ENCODE measurements at regions not wholly inside any gene's neighbourhood (a gene's known extent, or its start where the extent isn't known, plus 50 kb on each side); places are given as distances from the start of the nearest gene placed in this dataset.
"Not testable (repeated sequence)": the region's sequence is repeated elsewhere in the genome, so short reads cannot be mapped to it uniquely, and the experiment has no call there.

- TF ChIP-seq, protein P1, sequence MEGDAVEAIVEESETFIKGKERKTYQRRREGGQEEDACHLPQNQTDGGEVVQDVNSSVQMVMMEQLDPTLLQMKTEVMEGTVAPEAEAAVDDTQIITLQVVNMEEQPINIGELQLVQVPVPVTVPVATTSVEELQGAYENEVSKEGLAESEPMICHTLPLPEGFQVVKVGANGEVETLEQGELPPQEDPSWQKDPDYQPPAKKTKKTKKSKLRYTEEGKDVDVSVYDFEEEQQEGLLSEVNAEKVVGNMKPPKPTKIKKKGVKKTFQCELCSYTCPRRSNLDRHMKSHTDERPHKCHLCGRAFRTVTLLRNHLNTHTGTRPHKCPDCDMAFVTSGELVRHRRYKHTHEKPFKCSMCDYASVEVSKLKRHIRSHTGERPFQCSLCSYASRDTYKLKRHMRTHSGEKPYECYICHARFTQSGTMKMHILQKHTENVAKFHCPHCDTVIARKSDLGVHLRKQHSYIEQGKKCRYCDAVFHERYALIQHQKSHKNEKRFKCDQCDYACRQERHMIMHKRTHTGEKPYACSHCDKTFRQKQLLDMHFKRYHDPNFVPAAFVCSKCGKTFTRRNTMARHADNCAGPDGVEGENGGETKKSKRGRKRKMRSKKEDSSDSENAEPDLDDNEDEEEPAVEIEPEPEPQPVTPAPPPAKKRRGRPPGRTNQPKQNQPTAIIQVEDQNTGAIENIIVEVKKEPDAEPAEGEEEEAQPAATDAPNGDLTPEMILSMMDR (conservative IDR thresholded peaks at IDR 0.05) = not testable (repeated sequence)
- not testable (repeated sequence) for TF ChIP-seq ZFX (IDR thresholded peaks at IDR 0.05)
Measured at GRCh38 chr5:61236715-61237114, 74.4 kb upstream of the SMIM15 start.
